Hepatocyte (in vitro differentiated cells): ENCODE measurements at regions not wholly inside any gene's neighbourhood (a gene's known extent, or its start where the extent isn't known, plus 50 kb on each side); places are given as distances from the start of the nearest gene placed in this dataset.
"Not testable (repeated sequence)": the region's sequence is repeated elsewhere in the genome, so short reads cannot be mapped to it uniquely, and the experiment has no call there.

Experiments used
- EZH2 ChIP-seq: fragments of 200-600 bp; sonication (generic); IDR thresholded peaks from 2 replicates; pipeline ENCODE4 v1.6.1; 2016; ENCODE audit warnings: antibody characterized with exemption, mild to moderate bottlenecking, borderline replicate concordance
- EZH2phosphoT487 ChIP-seq: fragments of 200-600 bp; sonication (generic); IDR thresholded peaks from one replicate; pipeline ENCODE4 v1.6.1; 2018; ENCODE audit warnings: antibody characterized with exemption, mild to moderate bottlenecking, low read depth, moderate library complexity; ENCODE audit not compliant: unreplicated experiment, severe bottlenecking
- TF ChIP-seq, protein P1 (sequence below): fragments of 200-600 bp; sonication (generic); IDR thresholded peaks from 2 replicates; pipeline ENCODE4 v1.5.1; 2016; ENCODE audit warnings: antibody characterized with exemption, mild to moderate bottlenecking; ENCODE audit not compliant: poor library complexity

- TF ChIP-seq, protein P1, sequence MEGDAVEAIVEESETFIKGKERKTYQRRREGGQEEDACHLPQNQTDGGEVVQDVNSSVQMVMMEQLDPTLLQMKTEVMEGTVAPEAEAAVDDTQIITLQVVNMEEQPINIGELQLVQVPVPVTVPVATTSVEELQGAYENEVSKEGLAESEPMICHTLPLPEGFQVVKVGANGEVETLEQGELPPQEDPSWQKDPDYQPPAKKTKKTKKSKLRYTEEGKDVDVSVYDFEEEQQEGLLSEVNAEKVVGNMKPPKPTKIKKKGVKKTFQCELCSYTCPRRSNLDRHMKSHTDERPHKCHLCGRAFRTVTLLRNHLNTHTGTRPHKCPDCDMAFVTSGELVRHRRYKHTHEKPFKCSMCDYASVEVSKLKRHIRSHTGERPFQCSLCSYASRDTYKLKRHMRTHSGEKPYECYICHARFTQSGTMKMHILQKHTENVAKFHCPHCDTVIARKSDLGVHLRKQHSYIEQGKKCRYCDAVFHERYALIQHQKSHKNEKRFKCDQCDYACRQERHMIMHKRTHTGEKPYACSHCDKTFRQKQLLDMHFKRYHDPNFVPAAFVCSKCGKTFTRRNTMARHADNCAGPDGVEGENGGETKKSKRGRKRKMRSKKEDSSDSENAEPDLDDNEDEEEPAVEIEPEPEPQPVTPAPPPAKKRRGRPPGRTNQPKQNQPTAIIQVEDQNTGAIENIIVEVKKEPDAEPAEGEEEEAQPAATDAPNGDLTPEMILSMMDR = not testable (repeated sequence)
- not testable (repeated sequence) for TF ChIP-seq EZH2phosphoT487, EZH2
Observed at GRCh38 chr21:7932834-7933233, 2588.5 kb upstream of the TPTE start.
